ENCODE measurements at regions not wholly inside any gene's neighbourhood (a gene's known extent, or its start where the extent isn't known, plus 50 kb on each side); places are given as distances from the start of the nearest gene placed in this dataset.

DNA sequence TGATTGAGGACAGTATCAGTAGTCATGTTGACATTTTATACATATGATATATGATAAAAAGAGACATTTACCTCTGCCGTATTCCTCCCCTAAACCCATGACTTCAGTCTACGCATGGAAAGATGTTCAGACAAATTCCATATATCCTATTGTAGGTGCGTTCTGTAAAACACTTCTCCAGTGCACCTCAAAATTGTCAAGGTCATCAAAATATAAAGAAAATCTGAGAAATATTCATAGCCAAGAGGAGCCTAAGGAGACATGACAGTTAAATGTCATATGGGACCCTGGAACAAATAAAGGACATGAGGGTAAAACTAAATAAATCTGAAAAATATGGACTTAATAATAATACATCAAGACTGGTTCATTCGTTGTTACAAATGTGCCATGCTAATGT, 71.5 kb downstream of the CCER1 start:
- no peak for DNase-seq (ENCODE audit: low read depth)
- no peak overlapping the region for H3K4me3 ChIP-seq (ENCODE audit: control insufficient read depth, low read depth, low read length)
- TF ChIP-seq, protein P1, sequence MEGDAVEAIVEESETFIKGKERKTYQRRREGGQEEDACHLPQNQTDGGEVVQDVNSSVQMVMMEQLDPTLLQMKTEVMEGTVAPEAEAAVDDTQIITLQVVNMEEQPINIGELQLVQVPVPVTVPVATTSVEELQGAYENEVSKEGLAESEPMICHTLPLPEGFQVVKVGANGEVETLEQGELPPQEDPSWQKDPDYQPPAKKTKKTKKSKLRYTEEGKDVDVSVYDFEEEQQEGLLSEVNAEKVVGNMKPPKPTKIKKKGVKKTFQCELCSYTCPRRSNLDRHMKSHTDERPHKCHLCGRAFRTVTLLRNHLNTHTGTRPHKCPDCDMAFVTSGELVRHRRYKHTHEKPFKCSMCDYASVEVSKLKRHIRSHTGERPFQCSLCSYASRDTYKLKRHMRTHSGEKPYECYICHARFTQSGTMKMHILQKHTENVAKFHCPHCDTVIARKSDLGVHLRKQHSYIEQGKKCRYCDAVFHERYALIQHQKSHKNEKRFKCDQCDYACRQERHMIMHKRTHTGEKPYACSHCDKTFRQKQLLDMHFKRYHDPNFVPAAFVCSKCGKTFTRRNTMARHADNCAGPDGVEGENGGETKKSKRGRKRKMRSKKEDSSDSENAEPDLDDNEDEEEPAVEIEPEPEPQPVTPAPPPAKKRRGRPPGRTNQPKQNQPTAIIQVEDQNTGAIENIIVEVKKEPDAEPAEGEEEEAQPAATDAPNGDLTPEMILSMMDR (conservative IDR thresholded peaks at IDR 0.05; ENCODE audit: control insufficient read depth, insufficient read depth, low read depth, low read length): no peak

DNA sequence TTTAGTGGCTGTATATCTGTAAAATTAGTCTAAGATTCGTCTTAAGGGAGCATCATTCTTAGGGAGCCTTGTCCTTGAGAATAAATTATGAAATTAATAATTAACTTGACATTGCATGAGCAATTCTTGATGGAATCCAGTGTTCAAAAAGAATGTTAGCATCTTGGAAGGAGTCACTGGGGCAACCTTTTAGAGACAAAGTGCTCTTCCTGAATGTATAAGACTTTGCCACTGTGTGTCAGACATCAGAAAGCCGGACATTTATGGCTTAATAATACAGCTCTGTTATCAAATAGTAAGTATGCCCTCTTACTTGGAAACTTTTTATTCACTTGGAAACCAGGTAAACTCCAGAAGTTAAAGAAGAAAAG, 83.3 kb downstream of the CCER1 start:
- TF ChIP-seq, protein P1 (conservative IDR thresholded peaks at IDR 0.05; ENCODE audit: control insufficient read depth, insufficient read depth, low read depth, low read length): no peak
- DNase-seq (ENCODE audit: low read depth): no peak
- no peak overlapping the region for H3K4me3 ChIP-seq (ENCODE audit: control insufficient read depth, low read depth, low read length)

DNA sequence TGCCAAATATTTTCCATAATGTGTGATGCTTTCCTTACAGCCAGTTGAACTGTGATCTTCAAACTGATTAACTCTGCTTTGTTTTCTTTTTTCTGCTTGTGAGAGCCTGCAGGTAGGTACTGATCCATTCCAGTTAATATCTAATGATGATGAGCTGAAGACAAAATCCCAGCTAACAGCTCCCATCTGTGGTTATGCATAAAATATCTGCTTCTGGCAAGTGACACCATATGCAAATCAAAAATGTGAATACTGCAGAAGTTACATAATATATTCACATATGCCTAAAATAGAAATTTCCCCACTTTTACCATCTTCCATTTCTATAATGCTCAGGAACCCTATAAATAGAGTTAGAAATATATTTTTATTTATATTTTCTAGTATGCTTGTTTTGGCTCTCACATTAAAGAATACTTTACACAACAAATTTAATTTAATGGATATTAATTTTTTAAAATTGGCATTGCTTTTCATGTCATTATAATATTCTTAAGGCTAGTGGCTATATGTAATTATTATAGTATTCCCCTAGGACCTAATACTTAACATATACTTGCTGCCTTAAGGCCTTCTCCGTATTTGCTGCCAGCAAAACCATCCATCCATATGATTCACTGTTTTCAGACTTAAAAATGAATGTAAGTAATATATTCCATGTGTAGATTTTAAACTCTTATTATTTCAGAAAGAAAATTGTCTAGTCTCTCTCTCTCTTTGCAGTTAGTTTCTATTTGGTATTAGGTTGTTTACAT, 83.8 kb downstream of the CCER1 start:
- no peak for DNase-seq (ENCODE audit: low read depth)
- TF ChIP-seq, protein P1 (conservative IDR thresholded peaks at IDR 0.05; ENCODE audit: control insufficient read depth, insufficient read depth, low read depth, low read length): no peak
- no peak overlapping the region for H3K4me3 ChIP-seq (ENCODE audit: control insufficient read depth, low read depth, low read length)

DNA sequence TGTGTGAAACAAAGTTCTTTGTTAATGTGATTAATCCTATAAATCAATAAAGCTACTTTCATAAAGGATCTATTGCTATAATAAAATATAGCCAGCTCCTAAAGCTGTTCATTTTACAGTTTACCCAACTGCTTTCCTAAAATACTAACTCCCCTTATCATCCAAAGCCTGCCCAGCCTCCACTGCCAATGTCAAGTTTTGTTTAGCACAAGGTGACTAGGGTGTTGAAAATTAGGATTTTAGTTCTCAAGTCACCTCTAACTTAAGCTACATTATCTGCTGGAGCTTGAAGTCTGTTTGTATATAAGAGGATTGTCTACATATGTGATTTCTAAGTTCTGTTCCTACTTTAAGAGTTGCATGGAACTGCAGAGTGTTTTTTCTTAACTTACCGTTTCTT, 86.3 kb downstream of the CCER1 start:
- H3K4me3 ChIP-seq (ENCODE audit: control insufficient read depth, low read depth, low read length): no peak overlapping the region
- no peak for DNase-seq (ENCODE audit: low read depth)
- TF ChIP-seq, protein P1 (conservative IDR thresholded peaks at IDR 0.05; ENCODE audit: control insufficient read depth, insufficient read depth, low read depth, low read length): no peak

DNA sequence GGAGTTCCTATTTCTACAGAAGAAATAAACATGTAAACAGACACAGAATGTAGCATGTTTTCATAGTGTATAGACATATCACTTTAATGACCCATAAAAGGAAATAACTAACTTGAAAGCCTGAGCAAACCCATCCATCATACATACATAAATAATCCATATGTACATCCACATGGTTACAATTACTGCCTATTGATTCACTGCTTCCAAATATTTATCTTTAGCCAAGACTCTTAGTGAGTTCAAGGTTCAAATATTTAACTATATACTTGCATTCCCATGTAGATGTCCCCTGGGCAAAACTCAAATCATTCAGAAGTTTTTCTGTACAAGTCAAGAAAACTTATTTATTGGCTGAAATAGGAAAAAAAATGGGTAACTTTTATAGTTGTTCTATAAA, 95.4 kb downstream of the CCER1 start:
- TF ChIP-seq, protein P1 (conservative IDR thresholded peaks at IDR 0.05; ENCODE audit: control insufficient read depth, insufficient read depth, low read depth, low read length): no peak
- no peak overlapping the region for H3K4me3 ChIP-seq (ENCODE audit: control insufficient read depth, low read depth, low read length)
- no peak for DNase-seq (ENCODE audit: low read depth)

DNA sequence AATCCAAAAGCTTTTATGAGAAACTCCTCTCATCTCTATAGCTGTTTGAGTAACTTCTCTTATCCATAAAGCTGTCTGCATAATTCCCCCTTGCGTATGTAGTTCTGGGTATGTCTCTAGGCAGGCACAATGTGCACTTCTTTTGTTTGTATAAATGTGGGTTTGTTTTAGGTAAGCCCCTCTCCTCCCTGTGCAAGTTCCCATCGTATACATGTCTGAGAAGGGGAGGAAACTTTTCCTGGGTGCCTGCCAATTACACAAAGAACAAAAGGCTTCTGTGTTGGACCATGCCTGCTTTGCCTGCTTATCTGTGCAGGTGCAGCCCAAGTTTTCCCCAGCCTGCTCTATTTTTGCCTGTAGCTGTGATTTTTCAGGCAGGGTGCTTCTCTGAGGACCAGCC, 96.7 kb downstream of the CCER1 start:
- H3K4me3 ChIP-seq (ENCODE audit: control insufficient read depth, low read depth, low read length): no peak overlapping the region
- TF ChIP-seq, protein P1 (conservative IDR thresholded peaks at IDR 0.05; ENCODE audit: control insufficient read depth, insufficient read depth, low read depth, low read length): no peak
- DNase-seq (ENCODE audit: low read depth): no peak

DNA sequence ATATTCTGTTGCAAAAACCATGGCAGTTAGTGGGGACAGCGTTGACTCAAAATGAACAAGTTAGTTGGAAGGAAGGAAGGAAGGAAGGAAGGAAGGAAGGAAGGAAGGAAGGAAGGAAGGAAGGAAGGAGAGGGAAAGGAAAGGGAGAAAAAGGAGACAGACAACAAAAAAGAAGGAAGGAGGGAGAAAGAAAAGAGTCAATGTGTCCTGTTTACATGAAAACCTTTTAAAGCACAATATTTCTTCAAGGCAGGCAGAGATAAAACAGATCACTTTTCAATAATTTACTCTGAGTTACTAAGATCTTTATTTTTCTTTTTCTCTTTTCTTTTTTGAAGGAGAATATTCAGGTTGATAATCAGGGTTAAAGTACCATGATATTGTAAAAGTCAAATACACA, 99.4 kb downstream of the CCER1 start:
- TF ChIP-seq, protein P1 (conservative IDR thresholded peaks at IDR 0.05; ENCODE audit: control insufficient read depth, insufficient read depth, low read depth, low read length): no peak

More for the DNA sequence above, 99.4 kb downstream of the CCER1 start:
- no peak for DNase-seq (ENCODE audit: low read depth)
- H3K4me3 ChIP-seq (ENCODE audit: control insufficient read depth, low read depth, low read length): no peak overlapping the region

All from fibroblast of mammary gland (primary cell).